BLaER1 treated with 17β-estradiol and CSF1 and Interleukin-3, amounts not matched to agents 10 nM and 100 nM (cell line): ENCODE measurements at regions not wholly inside any gene's neighbourhood (a gene's known extent, or its start where the extent isn't known, plus 50 kb on each side); places are given as distances from the start of the nearest gene placed in this dataset.

Experiments
- H3K27ac ChIP-seq, 11 experiments: shearing (Covaris generic); formaldehyde crosslinking; 2 replicates each; pipeline ENCODE4 v1.8.1; 2022
- H3K27me3 ChIP-seq, 11 experiments: shearing (Covaris generic); formaldehyde crosslinking; 2 replicates each; pipeline ENCODE4 v1.8.1; 2022
- H3K36me3 ChIP-seq, 11 experiments: shearing (Covaris generic); formaldehyde crosslinking; 2 replicates each; pipeline ENCODE4 v1.8.1; 2022
- H3K4me1 ChIP-seq, 10 experiments: shearing (Covaris generic); formaldehyde crosslinking; 2 replicates each; pipeline ENCODE4 v1.8.1; 2022
- H3K4me2 ChIP-seq, 11 experiments: shearing (Covaris generic); formaldehyde crosslinking; 2 replicates each; pipeline ENCODE4 v1.8.1; 2022
- H3K4me3 ChIP-seq, 10 experiments: shearing (Covaris generic); formaldehyde crosslinking; 2 replicates each; pipeline ENCODE4 v1.8.1; 2022
- H3K9ac ChIP-seq, 11 experiments: shearing (Covaris generic); formaldehyde crosslinking; 2 replicates each; pipeline ENCODE4 v1.8.1; 2022
- H3K9me3 ChIP-seq, 11 experiments: shearing (Covaris generic); formaldehyde crosslinking; replicated peaks in 1 of 11; 2 replicates each; pipeline ENCODE4 v1.8.1; 2022
- H4K20me1 ChIP-seq, 11 experiments: shearing (Covaris generic); formaldehyde crosslinking; 2 replicates each; pipeline ENCODE4 v1.8.1; 2022
- Cebpa-rat ChIP-seq, 11 experiments: shearing (Covaris generic); IDR thresholded peaks; 2 replicates each; pipeline ENCODE4 v1.8.1; 2022

DNA sequence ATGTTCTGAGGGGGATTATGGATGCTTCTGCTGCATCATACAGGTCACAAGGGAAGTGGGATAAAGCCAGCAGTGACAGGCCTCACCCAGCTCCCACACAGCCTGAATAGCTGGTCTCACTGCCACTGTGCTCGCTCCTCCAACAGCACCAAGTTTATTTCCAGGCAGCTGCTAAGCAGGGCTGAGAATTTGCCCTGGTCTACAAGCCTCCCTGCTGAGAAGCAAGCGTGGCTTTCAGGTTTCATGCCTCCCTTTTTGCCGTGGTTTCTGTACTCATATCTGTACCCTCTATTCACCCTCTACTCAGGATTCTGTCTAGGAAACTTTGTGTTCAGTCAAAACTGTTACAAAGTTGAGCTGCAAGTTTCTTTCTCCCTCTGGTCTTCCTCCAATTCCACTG is 78.6 kb downstream of the MAGEC1 start:
- Histone ChIP-seq H3K36me3 (no peaks in the 10 kb centered on the region), H3K9me3 (no peaks in the 10 kb centered on the region), H3K4me3 (no peak overlapping the region), H4K20me1 (no peaks in the 10 kb centered on the region), H3K27me3 (peaks cover 53 to 98% (median 92%) of the 10 kb centered on the region in 11 experiments), H3K27ac (no peak overlapping the region), H3K9ac (no peak overlapping the region), H3K4me2 (no peak overlapping the region), H3K4me1 (no peaks in the 10 kb centered on the region)
- TF ChIP-seq Cebpa-rat (IDR thresholded peaks at IDR 0.05): no peak

DNA sequence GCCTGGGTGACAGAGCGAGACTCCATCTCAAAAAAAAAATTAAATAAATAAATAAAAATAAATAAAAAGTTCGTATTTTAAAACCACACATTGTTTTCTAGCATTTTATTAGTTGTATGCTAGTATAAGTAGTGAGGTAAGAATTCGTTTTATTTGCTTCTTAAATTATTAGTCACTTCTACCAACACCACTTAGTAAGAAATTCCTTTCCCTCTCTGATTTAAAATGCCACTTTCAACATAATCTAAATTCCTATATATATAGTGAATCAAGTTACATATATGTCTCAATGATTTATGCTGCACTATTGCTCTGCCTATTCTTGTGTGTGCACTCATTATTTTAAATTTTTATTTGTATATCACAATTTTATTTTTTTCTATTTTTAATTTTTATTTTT is 72.1 kb downstream of the MAGEC1 start:
- no peak overlapping the region for H3K9ac ChIP-seq
- H3K4me2 ChIP-seq: no peak overlapping the region
- H3K27ac ChIP-seq: no peak overlapping the region
- no peak for TF ChIP-seq Cebpa-rat (IDR thresholded peaks at IDR 0.05)
- H3K4me1 ChIP-seq: no peaks in the 10 kb centered on the region
- H3K9me3 ChIP-seq: no peaks in the 10 kb centered on the region
- no peaks in the 10 kb centered on the region for H4K20me1 ChIP-seq
- H3K36me3 ChIP-seq: no peaks in the 10 kb centered on the region
- H3K4me3 ChIP-seq: no peak overlapping the region
- peaks cover 49 to 97% (median 88%) of the 10 kb centered on the region in 11 experiments for H3K27me3 ChIP-seq

DNA sequence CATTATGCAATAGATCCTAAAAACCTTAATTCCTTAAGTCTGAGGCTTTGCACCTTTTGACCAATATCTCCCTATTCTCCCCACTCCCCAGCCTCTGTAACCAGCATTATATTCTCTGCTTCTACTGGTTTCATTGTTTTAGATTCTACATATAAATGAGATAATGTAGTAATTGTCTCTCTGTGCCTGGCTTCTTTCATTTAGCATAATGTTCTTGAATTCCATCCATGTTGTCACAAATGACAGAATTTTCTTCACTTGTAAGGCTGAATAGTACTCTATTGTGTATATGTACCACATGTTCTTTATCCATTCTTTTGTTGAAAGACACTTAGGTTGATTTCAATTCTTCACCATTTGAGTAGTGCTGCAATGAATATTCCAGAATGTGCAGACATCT is 66.0 kb downstream of the MAGEC1 start:
- Histone ChIP-seq H3K4me3 (no peak overlapping the region), H3K36me3 (no peaks in the 10 kb centered on the region), H3K4me1 (no peaks in the 10 kb centered on the region), H3K4me2 (no peak overlapping the region), H3K9ac (no peak overlapping the region), H3K27ac (no peak overlapping the region), H3K9me3 (peaks cover 0 to 11% (median 5%) of the 10 kb centered on the region in 11 experiments; a peak in 12 of 22 replicates), H4K20me1 (peaks cover 0 to 3% (median 0%) of the 10 kb centered on the region in 11 experiments; a peak in 2 of 22 replicates), H3K27me3 (peaks cover 42 to 93% (median 81%) of the 10 kb centered on the region in 11 experiments)
- TF ChIP-seq Cebpa-rat (IDR thresholded peaks at IDR 0.05): no peak

DNA sequence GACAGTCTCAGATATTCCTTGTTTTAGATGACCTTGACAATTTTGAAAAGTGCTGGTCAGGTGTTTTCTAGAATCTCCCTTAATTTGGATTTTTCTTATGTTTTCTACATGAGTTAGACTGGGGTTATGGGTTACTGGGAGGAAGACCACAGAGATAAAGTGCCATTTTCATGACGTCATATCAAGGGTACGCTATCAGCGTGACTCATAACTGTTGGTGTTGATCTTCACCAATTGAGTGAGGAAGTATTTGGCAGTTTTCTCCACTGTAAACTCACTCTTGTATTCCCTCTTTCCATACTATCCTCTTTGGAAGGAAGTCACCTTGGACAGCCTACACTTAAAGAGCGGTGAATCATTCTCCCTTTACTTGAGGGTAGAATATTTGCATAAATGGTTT is 56.9 kb downstream of the MAGEC1 start:
- H3K9me3 ChIP-seq: peaks cover 11 to 27% (median 19%) of the 10 kb centered on the region in 11 experiments; a peak in 21 of 22 replicates
- peaks cover 37 to 93% (median 86%) of the 10 kb centered on the region in 11 experiments for H3K27me3 ChIP-seq
- H3K9ac ChIP-seq: no peak overlapping the region
- TF ChIP-seq Cebpa-rat (IDR thresholded peaks at IDR 0.05): no peak
- no peaks in the 10 kb centered on the region for H3K36me3 ChIP-seq
- H3K27ac ChIP-seq: no peak overlapping the region
- no peak overlapping the region for H3K4me2 ChIP-seq
- no peaks in the 10 kb centered on the region for H4K20me1 ChIP-seq
- no peaks in the 10 kb centered on the region for H3K4me1 ChIP-seq
- no peak overlapping the region for H3K4me3 ChIP-seq
